Gastroesophageal sphincter (tissue), 4 donors: ENCODE measurements at regions not wholly inside any gene's neighbourhood (a gene's known extent, or its start where the extent isn't known, plus 50 kb on each side); places are given as distances from the start of the nearest gene placed in this dataset.

ENCODE experiments used
- ATAC-seq: fragments of 150-250 bp; one replicate; pipeline ENCODE4 v1.9.1; 2016; ENCODE audit warnings: mild to moderate bottlenecking, moderate library complexity
- H3K27ac ChIP-seq, 4 donors: fragments of 200-600 bp; sonication (generic) in 3 of 4; 1 replicate in 3 of 4; 2 replicates in 1 of 4; pipeline ENCODE4 v1.5.1; 2016 to 2019
- H3K27me3 ChIP-seq: fragments of 200-600 bp; sonication (generic); one replicate; pipeline ENCODE4 v1.5.1; 2019
- H3K36me3 ChIP-seq, 2 donors: fragments of 200-600 bp; sonication (generic); one replicate each; pipeline ENCODE4 v1.5.1; 2019; ENCODE audit warnings: control low read depth in 1 of 2
- H3K4me1 ChIP-seq, 3 donors: fragments of 200-600 bp; sonication (generic); 1 replicate in 2 of 3; 2 replicates in 1 of 3; pipeline ENCODE4 v1.5.1; 2016 to 2019; ENCODE audit warnings: control low read depth in 2 of 3
- H3K4me3 ChIP-seq, 2 donors: fragments of 200-600 bp; sonication (generic); one replicate each; pipeline ENCODE4 v1.5.1; 2019; ENCODE audit warnings: mild to moderate bottlenecking in 1 of 2, moderate library complexity in 1 of 2
- H3K9me3 ChIP-seq, 3 donors: fragments of 200-600 bp; sonication (generic); one replicate each; pipeline ENCODE4 v1.5.1; 2017 to 2019; ENCODE audit warnings: control low read depth in 2 of 3
- EP300 ChIP-seq: sonication (generic); formaldehyde crosslinking; IDR thresholded peaks from one replicate; pipeline ENCODE4 v1.6.1; 2017; ENCODE audit warnings: antibody characterized with exemption, mild to moderate bottlenecking
- POLR2A ChIP-seq, 2 donors: fragments of 450-650 bp; IDR thresholded peaks; one replicate each; pipeline ENCODE4 v1.6.1; 2017; ENCODE audit warnings: antibody characterized with exemption in 2 of 2, mild to moderate bottlenecking in 2 of 2, moderate library complexity in 1 of 2
- POLR2AphosphoS5 ChIP-seq: sonication (generic); formaldehyde crosslinking; IDR thresholded peaks from one replicate; pipeline ENCODE4 v1.6.1; 2017; ENCODE audit warnings: antibody characterized with exemption
- WGBS, 2 donors: methylation state at CpG; one replicate each; pipeline ENCODE4 v1.1.5; 2018; ENCODE audit warnings: low coverage in 1 of 2; 5-methylcytosine and 5-hydroxymethylcytosine counted together
- TF ChIP-seq, protein P1 (sequence below), 4 experiments: fragments of 200-600 bp in 2 of 4; fragments of 450-650 bp in 2 of 4; sonication (generic) in 1 of 4; IDR thresholded peaks; one replicate each; pipeline ENCODE4 v1.5.1; 2017 to 2019; ENCODE audit warnings: antibody characterized with exemption in 4 of 4, mild to moderate bottlenecking in 2 of 4, moderate library complexity in 2 of 4

DNA sequence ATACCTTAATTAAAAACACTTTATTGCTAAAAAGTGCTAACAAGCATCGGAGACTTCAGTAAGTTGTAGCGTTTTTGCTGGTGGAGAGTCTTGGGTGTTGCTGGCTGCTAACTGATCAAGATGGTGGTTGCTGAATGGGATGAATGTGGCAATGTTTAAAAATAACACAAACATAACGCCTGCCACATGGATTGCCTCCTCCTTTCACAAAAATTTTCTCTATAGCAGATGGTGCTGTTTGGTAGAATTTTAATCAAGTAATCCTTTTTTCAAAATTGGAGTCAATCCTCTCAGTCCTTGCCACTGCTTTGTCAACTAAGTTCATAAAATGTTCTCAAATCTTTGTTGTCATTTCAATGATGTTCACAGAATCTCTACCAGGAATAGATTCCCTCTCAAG lies 466.8 kb upstream of the TECRL start:
- no peak overlapping the region for H3K27ac ChIP-seq
- no peak for TF ChIP-seq POLR2A (IDR thresholded peaks at IDR 0.05)
- TF ChIP-seq, protein P1, sequence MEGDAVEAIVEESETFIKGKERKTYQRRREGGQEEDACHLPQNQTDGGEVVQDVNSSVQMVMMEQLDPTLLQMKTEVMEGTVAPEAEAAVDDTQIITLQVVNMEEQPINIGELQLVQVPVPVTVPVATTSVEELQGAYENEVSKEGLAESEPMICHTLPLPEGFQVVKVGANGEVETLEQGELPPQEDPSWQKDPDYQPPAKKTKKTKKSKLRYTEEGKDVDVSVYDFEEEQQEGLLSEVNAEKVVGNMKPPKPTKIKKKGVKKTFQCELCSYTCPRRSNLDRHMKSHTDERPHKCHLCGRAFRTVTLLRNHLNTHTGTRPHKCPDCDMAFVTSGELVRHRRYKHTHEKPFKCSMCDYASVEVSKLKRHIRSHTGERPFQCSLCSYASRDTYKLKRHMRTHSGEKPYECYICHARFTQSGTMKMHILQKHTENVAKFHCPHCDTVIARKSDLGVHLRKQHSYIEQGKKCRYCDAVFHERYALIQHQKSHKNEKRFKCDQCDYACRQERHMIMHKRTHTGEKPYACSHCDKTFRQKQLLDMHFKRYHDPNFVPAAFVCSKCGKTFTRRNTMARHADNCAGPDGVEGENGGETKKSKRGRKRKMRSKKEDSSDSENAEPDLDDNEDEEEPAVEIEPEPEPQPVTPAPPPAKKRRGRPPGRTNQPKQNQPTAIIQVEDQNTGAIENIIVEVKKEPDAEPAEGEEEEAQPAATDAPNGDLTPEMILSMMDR (IDR thresholded peaks at IDR 0.05) = no peak
- TF ChIP-seq EP300 = no peak
- no peak for TF ChIP-seq POLR2AphosphoS5
- H3K4me1 ChIP-seq = no peaks in the 10 kb centered on the region
- H3K36me3 ChIP-seq = no peaks in the 10 kb centered on the region
- H3K4me3 ChIP-seq = no peak overlapping the region
- ATAC-seq = no peak
- 62 to 69% methylated on average over 3 of the region's 3 CpGs for WGBS, 2 donors
- H3K27me3 ChIP-seq = no peaks in the 10 kb centered on the region
- H3K9me3 ChIP-seq = no peaks in the 10 kb centered on the region

DNA sequence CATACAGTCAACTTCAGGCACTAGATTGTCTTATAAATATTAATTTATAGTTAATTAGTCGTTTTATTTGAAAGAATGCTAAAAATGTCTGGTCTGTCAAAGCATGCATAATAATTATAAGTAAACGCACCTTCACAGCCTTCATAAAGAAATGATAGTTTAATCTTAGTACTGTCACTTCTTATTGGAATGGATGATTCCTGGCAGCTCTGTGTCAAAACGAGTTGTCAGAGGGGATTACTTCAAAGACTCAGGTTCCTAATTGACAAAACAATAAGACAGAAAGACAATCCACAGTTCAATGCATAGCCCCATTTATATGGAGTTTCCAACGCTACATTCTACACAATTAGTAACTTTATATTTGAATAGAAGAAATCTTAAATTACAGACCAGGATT lies 461.3 kb upstream of the TECRL start:
- no peaks in the 10 kb centered on the region for H3K27me3 ChIP-seq
- no peaks in the 10 kb centered on the region for H3K9me3 ChIP-seq
- H3K4me1 ChIP-seq = no peaks in the 10 kb centered on the region
- H3K4me3 ChIP-seq = no peak overlapping the region
- no peak overlapping the region for H3K27ac ChIP-seq
- ATAC-seq = no peak
- TF ChIP-seq, protein P1 (IDR thresholded peaks at IDR 0.05) = no peak
- TF ChIP-seq POLR2AphosphoS5 (no peak), POLR2A (IDR thresholded peaks at IDR 0.05) (no peak), EP300 (no peak)
- no peaks in the 10 kb centered on the region for H3K36me3 ChIP-seq
- WGBS, 2 donors = 32 to 41% methylated on average over 4 of the region's 4 CpGs

DNA sequence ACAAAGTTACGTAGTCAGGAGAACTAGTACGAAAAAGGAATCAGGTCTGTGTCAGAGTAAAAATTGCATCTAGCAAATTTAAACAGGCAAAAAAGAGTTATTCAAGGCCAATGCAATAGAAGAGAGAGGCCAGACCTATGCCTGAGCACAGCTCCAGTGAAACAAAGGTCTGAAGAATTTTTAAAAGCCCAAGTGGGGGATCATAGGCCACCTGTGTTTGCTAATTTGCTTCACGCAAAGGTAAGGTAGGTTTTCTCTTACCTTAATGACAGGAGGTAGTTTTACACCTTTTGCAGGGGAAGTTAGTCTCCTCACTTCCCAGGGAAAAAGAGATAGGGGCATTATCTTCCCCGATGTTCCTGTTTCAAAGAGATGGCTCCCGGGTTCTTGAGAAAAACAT lies 448.6 kb upstream of the TECRL start:
- Histone ChIP-seq H3K4me3 (no peak overlapping the region), H3K36me3 (no peaks in the 10 kb centered on the region), H3K9me3 (no peaks in the 10 kb centered on the region), H3K4me1 (no peaks in the 10 kb centered on the region), H3K27ac (no peak overlapping the region), H3K27me3 (no peaks in the 10 kb centered on the region)
- WGBS, 2 donors = 61 to 79% methylated on average over 3 to 5 of the region's 5 CpGs
- no peak for ATAC-seq
- TF ChIP-seq POLR2A (IDR thresholded peaks at IDR 0.05) = no peak
- no peak for TF ChIP-seq POLR2AphosphoS5
- no peak for TF ChIP-seq EP300
- TF ChIP-seq, protein P1 (IDR thresholded peaks at IDR 0.05) = no peak

DNA sequence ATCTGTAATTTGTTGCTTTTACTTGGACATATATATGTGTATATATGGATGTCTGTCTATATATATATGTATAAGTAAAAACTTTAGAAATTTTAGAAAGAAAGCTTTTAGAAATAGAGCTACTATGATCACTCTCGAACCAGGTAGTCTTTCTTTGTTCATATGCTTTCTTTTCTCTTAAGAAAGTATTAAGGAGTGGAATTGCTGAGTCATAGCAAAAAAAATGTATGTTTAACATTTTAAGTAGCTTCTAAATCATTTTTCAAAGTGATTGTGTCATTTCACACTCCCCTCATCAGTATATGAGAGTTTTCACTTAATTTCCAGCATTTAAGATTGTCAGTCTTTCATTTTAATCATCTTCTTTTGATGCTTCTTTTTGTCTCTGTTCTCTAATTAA lies 447.9 kb upstream of the TECRL start:
- Histone ChIP-seq H3K27me3 (no peaks in the 10 kb centered on the region), H3K36me3 (no peaks in the 10 kb centered on the region), H3K4me3 (no peak overlapping the region), H3K9me3 (no peaks in the 10 kb centered on the region), H3K4me1 (no peaks in the 10 kb centered on the region), H3K27ac (no peak overlapping the region)
- TF ChIP-seq POLR2AphosphoS5 (no peak), EP300 (no peak), POLR2A (IDR thresholded peaks at IDR 0.05) (no peak)
- TF ChIP-seq, protein P1 (IDR thresholded peaks at IDR 0.05) = no peak
- no peak for ATAC-seq
- 69 to 83% methylated on average over 1 of the region's 1 CpG for WGBS, 2 donors

DNA sequence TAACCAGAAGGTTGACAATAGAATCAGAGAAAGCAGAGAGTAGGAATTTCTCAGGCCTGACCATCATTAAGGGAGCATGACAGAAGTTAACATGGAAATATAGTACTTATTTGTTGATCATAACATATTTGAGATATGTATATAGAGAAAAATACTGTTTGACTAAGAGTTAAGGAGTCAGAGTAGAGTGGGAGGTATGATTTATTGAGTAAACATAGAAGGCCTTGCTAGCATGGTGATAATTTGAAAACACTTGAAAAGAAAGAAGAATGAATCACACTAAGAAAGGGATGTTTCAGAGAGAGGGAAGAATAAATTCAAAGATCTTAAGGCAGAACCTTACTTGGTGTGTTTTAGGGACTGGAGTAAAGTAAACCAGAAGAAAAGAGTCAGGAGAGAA lies 437.2 kb upstream of the TECRL start:
- no peaks in the 10 kb centered on the region for H3K27me3 ChIP-seq
- no peak overlapping the region for H3K27ac ChIP-seq
- no peaks in the 10 kb centered on the region for H3K4me1 ChIP-seq
- H3K9me3 ChIP-seq = no peaks in the 10 kb centered on the region
- H3K4me3 ChIP-seq = no peak overlapping the region
- no peaks in the 10 kb centered on the region for H3K36me3 ChIP-seq
- TF ChIP-seq POLR2AphosphoS5 = no peak
- TF ChIP-seq POLR2A (IDR thresholded peaks at IDR 0.05) = no peak
- no peak for TF ChIP-seq EP300
- TF ChIP-seq, protein P1 (IDR thresholded peaks at IDR 0.05) = no peak
- ATAC-seq = no peak
